Jurkat, Clone E6-1 (cell line): ENCODE measurements at regions not wholly inside any gene's neighbourhood (a gene's known extent, or its start where the extent isn't known, plus 50 kb on each side); places are given as distances from the start of the nearest gene placed in this dataset.

Experiments
- DNase-seq: peaks from one replicate; pipeline ENCODE4 v3.0.0-alpha.2; 2011; ENCODE audit warnings: low read depth, low spot score
- H3K4me3 ChIP-seq: 2 replicates; pipeline ENCODE4 v1.5.1; 2011; ENCODE audit warnings: mild to moderate bottlenecking, low read length, control low read depth, moderate library complexity

DNA sequence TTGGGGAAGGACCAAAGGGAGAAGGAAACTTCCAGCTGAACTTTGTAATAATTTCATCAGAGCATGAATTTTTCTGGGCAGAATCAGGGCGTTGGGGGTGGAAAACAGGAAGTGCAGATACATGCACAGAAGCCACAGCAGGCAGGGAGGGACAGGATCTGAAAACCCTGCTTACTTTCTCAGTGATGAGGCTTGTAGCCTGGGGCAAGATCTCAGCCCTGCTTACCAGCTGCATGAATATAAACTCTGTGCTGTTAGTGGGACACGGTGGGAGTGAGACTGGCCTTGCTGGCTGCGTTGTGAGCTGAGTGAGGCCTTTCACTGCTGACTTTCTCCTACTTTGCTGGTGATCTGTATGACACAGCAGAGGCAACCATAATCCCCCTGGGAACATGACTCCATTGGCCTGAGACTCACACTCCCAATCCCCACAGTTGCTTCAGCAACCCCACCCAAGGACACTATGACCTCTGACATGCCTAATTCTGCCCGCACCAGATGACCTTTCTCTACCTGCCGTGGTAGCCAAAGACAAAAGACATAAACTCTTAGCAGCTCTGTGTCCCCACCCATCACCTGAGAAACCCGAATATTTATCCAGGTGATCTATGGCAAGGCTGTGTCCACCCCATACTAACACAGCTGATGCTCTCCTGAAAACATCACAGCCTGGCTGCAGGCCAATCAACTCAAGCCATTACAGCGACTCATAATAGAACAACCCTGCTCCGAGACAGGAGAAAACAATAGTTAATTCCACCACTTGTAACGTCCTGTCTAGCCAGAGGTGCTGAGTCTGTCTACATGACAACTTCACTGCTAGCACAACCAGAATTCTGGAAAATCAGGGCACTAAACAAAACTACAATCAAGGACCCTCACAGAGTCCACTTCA, 190.7 kb upstream of the CHRM2 start:
- peak; percentile 41 for DNase-seq
- H3K4me3 ChIP-seq, result no peak overlapping the region

DNA sequence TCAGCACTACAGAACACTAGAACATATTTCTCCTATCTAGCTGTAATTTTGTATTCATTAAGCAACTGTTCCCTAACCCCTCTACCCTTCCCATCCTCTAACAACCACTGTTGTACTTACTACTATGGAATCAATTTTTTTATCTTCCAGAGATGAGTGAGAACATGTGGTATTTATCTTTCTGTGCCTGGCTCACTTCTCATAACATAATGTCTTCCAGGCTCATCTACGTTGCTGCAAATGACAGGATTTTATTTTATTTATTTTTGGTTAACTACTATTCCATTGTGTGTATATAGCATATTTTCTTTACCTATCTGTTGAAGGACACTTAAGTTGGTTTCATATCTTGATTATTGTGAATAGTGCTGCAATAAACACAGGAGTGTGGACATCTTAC, 200.9 kb upstream of the CHRM2 start:
- H3K4me3 ChIP-seq, result no peak overlapping the region
- DNase-seq, result no peak

DNA sequence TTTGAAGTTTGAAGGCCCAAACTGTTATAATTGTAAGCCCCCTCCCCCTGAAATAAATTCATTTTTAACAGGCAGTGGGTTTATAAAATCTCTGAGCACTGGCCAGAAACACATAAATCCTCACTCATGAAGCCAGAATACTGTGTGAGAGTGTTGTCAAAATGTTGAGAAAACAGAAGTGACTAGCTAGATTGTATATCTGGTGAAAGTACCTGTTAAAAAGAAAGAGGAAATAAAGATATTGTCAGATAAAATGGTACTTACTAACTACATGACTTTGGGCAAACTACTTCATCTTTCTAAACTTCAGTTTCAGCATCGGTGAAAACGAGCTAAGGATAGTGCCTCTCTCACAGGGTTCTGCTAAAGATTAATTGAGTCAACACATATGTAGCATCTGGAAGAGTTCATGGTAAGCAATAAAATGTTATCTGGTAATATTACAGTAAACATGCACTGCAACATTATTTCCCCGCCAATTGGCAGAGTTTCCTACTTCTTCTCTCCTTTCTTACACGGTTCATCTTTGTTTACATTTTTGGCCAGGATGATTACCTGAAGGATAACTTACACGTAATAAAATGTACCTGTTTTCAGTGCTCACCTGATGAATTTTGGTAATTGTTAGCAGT, 202.5 kb upstream of the CHRM2 start:
- H3K4me3 ChIP-seq, result no peak overlapping the region

DNA sequence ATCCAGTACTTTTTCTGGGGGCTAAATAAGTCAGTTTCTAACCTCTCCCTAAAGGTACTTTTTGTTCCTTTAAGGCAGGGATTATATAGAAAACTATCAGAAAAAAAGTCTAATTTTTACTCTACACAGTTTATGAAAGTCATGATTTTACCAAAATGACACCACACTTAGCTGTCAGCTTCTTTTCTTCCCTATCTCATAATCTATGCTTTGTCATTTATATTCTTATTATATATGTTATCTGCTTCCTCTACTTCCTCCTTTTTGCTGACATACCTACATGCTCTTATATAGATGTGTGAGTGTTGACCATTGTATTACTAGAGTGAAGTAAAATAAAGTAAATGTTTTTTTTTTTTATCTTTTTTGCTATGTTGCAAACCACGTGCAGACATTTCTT, 203.9 kb upstream of the CHRM2 start:
- no peak for DNase-seq
- no peak overlapping the region for H3K4me3 ChIP-seq

More for the DNA sequence above, 202.5 kb upstream of the CHRM2 start:
- DNase-seq, result no peak

DNA sequence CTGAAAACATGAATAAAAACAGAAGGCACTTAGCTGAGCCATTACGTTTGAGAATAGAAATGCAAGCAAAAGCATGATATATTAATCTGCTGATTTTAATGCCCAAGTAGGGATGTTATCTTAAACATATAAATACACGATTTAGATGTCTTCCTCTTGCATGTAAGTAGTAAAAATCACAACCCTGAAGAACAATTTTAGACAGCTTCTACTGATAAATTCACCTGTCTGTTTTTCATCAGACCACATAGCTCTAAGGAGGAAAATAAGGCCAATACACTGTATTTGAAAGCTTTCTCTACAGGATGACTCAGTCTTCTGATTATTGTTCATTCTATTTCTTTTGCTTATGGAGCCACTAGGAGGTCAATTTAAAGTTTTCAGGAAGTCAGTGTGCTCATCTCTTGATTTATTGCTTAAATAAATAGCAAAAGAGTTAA, 210.9 kb upstream of the CHRM2 start:
- no peak overlapping the region for H3K4me3 ChIP-seq
- DNase-seq, result no peak

DNA sequence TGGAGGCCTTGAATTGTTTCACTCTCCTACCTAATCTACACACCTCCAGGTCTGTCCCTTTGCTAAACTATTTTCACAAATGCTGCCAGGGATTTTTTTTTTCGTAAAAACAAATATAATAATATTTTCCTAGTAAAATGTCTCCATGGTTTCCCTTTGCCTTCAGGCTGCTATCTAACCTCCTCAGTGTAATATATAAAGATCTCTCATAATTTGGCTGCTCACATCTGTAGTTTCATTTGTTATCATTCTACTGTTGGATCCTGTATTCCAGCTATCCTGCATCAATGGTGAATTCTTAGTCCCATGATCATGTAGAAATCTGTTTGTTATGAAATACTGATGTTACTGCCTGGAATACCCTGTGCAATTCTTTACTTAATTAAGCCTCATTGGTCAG, 211.9 kb upstream of the CHRM2 start:
- no peak overlapping the region for H3K4me3 ChIP-seq
- DNase-seq, result no peak

DNA sequence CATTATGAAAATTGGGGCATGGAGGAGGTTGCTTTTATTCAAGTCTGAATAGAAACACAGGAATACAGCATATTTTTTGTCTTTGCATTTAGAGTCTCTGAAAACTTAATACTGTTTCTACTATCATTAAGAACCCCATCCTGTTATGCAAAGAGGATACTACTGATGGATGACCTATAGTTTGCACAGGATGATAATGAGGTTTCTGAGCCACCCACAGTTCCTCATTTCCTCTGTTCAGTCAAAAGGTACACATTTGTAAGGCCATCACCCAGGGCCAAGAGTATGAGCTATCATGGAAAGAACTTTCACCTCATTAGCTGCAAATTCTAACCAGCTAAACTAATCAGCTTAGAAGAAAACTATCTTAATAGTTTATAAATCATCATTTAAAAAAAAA, 213.0 kb upstream of the CHRM2 start:
- no peak for DNase-seq
- H3K4me3 ChIP-seq, result no peak overlapping the region

DNA sequence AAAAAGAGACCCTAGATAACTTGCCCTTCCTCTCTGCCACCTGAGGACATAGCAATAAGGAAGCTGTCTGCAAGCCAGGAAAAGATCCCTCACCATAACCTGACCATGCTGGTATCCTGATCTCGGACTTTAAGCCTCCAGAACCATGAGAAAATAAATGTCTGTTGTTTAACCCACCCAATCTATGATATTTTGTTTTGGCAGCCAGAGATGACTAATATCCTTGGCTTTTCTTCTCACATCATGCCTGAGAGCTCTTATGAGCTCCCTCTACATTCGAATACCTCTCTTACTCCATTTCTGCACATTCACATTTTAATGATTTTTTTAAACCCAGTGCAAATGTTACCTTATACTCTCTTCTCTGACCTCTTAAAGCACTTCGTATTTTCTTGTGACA, 214.0 kb upstream of the CHRM2 start:
- H3K4me3 ChIP-seq, result no peak overlapping the region
- no peak for DNase-seq

DNA sequence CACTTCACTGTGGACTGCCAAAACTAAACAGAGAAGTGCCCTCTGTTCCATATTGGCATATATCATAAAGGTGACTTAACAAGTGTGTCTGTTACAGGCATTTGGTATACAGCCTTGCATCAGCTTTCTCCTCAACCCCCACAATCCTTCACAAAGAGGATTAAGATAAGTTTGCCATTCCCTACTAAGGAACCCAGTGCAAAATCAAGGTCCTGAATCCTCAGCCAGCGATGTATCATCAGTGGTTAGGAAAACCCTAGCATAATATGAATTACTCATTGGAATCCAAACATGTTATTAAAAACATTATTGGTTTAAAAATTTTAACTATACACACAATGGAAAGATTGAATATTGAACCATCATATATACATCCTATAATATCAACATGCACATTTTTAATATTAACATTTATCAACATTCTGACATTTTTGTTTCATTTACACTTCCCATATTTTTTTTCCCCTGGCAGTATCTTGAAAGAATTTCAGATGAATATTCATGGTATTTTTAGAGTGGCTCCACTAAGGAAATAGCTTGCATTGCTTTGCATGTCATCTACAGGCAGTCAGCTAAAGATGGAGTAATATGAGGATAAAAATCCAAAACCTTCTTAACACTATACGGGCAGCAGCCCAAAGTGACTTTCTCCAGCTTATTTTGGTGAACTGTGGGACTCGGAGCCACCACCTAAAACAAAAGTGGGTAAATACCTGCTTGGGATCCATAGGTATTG, 215.6 kb upstream of the CHRM2 start:
- H3K4me3 ChIP-seq, result no peak overlapping the region
- no peak for DNase-seq

DNA sequence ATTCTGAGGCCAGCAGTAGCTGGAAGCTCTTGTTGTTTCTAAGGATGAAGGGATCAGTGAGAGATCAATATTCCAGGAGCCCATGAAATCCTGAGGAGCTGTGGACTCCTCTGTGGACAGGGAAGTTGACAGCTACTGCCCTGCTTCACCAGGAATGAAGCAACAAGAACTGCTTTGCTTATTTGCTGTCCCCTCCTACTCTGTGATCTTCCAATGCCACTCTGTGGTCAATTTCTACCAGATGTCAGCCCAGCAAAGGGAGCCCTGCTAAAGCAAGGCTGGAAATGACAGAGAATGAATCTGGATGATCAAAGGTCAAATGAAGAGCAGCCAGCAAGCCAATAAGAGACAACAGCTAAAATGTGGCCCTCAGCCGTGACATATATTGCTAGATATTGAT, 227.5 kb upstream of the CHRM2 start:
- no peak overlapping the region for H3K4me3 ChIP-seq
- DNase-seq, result no peak

DNA sequence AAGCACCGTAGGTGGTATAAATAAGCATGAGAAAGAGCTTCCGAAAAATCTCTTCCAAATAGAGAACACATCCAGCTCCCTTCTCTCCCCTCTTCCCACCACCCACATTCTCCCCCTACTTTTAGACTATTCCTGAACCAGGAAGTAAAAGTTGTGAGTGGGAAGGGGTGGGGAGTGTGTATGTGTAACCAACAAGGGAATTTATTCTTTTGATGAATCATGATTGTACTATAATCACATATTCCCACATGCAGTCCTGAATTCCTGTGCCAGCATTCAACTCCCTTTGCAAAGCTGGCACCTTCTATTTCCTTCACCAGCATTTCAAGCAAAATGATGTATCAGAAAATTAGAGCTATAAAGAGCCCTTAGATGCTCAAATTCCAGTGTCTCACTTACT, 230.6 kb upstream of the CHRM2 start:
- no peak overlapping the region for H3K4me3 ChIP-seq
- no peak for DNase-seq

DNA sequence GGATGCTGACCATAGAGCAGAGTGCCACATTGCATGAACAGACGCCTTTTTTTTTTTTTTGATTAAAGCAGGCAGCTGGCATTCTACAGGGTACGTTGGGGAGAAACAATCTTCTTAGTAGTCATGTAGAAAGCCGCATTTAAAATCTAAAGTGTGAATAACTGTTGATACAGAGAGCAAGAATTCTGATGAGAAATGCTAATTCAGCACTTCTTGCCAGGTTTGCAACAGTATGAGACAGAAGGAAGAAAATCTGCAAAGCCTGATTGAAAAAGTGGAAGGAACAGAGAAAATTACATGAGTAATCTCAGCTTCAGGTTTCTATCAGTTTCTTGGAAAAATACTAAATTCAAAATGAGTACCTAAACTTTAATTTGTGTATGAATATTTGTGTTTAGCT, 232.7 kb upstream of the CHRM2 start:
- no peak overlapping the region for H3K4me3 ChIP-seq
- no peak for DNase-seq

DNA sequence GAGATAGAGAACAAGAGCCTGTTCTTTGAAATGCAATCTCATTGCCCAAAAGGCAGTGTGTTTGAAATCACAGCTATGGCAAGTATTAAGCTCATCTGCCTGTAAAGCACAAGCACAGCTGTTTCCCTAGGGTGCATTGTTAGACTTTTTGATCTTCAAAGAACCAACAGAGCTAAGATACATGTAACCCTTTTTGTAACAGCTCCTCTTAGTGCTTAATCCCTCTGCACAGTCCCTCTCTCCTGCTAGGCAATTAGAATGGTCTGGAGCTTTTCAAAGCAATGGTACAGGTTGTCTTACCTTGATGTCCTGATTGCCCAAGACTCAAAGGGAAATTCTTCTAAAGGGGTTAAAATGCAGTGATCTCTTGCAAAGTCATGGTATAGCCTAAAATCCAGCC, 249.6 kb upstream of the CHRM2 start:
- DNase-seq, result no peak
- no peak overlapping the region for H3K4me3 ChIP-seq

DNA sequence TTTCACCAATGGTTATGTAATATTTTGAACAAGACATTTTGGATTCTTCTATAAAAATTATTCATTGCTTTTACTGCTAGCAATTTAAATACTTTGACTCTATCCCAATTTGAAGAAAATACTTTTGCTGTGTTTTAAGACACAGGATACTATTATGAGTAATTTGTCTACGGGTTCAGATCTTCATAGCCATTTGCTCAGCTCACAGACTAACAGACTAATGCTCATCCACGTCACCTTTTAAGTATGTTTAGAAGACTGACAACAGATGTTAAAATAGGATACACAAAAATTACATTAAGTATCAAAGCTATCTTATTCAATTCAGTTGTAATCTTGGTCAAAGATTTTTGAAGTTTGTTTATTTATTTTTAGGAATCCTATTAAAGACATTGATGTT, 251.3 kb upstream of the CHRM2 start:
- DNase-seq, result no peak

DNA sequence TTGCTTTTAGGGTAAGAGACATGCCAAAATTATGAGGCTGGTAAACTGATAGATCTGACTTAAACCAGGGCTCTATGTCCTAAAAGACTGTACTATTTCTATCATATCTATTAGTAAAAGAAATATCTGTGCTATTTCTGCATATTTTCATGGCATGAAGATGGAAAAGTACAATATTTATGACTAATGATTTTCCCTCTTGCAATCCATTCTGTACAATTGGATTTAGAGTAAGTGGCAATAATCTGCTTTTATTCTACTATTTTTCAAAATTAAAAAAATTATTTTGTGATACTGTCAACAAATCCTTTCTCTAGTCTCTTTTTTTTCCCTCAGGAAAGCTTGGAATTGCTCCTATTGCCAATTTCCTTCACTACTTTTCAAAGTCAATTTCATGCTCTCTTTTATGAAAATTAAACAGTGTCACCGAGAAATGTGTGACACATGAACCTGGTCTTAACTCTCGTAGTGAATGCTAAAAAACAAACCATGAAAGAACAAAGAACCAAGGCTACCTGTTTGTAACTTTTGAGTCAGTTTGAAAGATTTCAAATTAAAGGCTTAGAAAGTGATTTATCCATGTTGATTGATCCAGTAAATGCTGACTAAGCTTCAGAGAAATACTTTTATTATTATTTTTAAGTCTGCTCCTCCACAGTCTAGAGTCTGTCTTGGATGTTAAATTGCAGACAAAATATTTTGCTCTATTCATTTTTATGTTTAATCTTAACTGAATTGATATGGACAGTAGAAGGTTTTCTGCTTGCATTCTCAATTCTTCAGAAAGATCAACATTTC, 262.7 kb upstream of the CHRM2 start:
- no peak overlapping the region for H3K4me3 ChIP-seq
- no peak for DNase-seq

More for the DNA sequence above, 251.3 kb upstream of the CHRM2 start:
- H3K4me3 ChIP-seq, result no peak overlapping the region

DNA sequence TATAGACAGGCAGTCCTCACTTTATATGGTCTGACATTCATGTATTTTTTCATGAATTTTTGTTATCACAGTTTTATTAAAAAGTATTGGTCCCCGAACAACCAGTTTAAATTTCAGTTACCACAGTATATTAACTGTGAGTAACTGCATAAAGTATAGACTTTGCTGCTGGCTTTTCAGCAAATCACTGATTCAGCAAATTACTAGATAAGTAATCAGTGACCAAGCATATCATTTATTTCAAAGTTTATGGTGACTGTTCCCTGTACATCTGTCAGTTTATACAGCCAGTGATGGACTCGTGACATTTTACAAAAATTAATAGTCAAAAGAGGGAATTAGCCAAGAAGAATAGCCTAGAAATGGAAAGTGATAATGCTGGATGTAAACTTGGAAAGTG, 266.7 kb upstream of the CHRM2 start:
- H3K4me3 ChIP-seq, result no peak overlapping the region
- no peak for DNase-seq

DNA sequence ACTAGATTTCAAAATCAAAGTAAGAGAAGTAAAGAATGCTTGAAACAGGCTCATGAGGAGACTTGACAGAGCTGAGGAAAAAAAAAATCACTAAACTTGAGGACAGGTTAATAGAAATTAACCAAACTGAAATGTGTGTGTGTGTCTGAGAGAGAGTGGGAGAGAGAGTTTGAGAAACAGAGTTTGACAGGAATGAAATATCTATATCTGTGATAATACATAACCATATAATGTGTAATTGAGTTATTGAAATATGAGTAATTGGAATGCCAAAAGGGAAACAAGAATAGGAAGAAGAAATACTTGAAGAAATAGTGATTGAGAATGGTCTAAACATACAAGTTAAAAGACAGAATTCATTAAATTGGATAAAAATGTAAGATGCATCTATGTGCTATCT, 268.0 kb upstream of the CHRM2 start:
- no peak for DNase-seq
- no peak overlapping the region for H3K4me3 ChIP-seq

DNA sequence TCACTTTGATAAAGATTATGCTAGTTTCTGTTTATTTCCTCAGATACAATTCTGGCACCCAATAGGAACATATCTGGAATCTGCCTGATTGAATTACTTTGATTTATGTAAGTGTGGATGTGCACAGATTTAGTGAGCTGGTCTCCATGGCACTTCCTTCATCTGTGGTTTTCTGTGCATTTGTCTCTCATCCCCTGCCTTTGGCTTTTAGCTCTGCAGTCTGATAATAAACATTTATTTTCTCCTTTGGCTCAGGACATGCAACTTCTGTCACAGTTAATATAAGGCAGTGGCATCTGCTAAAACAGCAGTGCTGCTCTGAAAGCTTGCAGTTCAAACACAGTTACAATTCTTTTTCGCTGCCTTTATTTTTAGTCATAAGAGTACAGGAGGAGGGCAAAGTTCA, 273.7 kb upstream of the CHRM2 start:
- DNase-seq, result no peak
- H3K4me3 ChIP-seq, result no peak overlapping the region

DNA sequence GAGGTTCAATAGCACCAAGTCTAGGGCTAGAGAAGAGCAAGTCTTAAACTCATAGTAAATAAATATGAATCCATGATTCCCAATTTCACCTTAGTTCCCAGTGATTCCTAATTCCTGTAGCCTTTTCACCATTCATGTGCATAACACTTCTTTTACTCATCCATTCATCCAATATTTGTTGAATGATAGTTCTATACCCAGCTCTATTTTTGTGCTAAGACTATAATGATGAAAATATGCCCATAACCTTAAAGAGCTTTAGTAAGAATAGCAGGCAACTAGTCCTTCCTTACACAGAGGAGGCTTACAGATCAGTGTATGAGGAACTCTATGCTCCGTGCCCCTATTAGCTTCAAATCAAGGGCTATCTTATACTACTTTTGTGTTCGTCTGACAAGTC, 280.2 kb upstream of the CHRM2 start:
- DNase-seq, result no peak
- H3K4me3 ChIP-seq, result no peak overlapping the region
